ENCODE measurements at regions not wholly inside any gene's neighbourhood (a gene's known extent, or its start where the extent isn't known, plus 50 kb on each side); places are given as distances from the start of the nearest gene placed in this dataset.
"Not testable (repeated sequence)": the region's sequence is repeated elsewhere in the genome, so short reads cannot be mapped to it uniquely, and the experiment has no call there.

DNA sequence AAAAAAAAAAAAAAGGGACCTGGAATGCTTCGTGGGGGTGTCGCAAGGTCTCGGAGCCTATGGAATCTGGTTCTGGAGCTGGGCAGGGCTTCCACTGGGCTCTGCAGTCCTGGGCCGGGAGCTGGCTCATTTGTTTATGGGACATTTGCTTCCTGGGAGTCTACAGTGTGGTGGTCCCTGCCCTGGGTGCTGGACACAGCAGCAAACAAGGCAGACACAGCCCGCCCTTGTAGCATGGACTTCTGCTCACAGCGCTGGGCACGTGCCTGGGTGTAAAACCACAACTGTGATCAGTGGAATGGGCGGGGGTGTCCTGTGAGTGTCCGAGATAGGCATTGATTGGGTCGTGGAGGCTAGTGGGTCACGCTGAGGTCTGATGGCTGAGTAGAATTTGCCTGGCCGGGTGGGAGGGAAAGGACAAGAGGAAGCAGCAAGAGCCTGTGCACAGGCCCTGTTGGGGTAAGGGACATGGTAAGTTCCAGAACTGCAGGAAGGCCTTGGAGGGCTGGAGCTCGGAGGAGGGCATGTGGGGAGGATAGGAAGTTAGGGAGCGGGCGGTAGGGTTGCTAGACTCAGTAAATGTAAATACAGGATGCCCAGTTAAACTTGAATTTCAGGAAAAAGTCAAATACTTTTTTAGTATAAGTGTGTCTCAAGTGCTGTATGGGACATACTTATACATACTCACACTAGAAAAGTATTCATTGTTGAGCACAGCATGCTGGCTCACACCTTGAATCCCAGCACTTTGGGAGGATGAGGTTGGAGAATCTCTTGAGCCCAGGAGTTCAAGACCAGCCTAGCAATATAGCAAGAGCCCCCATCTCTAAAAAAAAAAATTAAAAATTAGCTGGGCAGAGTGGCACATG is 61.3 kb upstream of the PMEPA1 start:
- no peak for DNase-seq (ENCODE audit: low read depth in 2 of 2)

GRCh38 chr20:57770401-57770800 is 60.6 kb upstream of the PMEPA1 start:
- not testable (repeated sequence) for DNase-seq (ENCODE audit: low read depth in 2 of 2)

DNA sequence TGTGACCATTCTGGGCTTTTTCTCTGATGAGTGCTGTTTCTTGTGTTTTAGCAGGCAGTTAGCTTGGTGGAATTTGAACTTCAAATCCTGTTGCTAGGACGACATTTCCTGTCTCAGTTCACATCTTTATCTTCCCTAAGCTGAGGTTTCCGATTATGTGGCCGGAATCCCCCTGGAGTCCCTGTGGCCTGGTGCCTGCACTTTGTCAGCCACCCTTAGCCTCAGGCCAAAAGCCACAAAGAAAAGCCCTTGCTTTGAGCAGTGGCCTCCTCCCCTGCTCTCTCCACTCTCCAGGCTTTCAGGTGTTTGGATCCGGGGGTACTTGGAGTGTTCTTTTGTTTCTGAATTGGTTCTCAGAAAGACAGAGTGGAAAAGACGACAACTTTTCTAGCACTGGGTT is 59.9 kb upstream of the PMEPA1 start:
- DNase-seq (ENCODE audit: low read depth in 2 of 2), result no peak

DNA sequence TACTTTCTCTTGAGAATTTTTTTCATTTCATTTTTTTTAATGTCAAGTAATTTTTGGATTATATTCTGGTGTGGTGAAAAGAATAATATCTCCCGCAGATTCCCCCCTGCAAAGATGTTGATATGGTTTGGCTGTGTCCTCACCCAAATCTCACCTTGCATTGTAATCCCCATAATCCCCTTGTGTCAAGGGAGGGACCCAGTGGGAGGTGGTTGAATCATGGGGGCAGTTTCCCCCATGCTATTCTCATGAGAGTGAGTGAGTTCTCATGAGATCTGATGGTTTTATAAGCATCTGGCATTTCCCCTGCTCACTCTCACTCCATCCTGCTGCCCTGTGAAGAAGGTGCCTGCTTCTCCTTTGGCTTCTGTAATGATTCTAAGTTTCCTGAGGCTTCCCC is 58.7 kb upstream of the PMEPA1 start:
- no peak for DNase-seq (ENCODE audit: low read depth in 2 of 2)

GRCh38 chr20:57767441-57767840 is 57.6 kb upstream of the PMEPA1 start:
- no peak for DNase-seq (ENCODE audit: low read depth in 2 of 2)

DNA sequence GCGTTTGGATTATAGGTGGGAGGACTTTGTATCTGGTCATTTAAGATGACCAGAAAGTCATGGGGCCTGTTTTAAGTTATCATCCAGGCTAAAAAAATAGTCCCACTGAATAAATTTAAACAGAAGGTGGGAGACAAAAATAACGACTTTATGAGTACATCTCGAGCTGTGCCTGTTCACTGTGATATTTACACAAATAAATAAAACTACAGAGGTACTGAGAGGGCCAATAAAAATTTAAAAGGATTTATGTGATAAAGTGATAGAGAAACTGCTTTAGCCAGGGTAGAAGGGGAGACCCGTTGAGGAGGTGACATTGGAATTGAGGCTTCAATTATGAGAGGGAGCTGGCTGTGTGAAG is 53.4 kb upstream of the PMEPA1 start:
- DNase-seq (ENCODE audit: low read depth in 2 of 2), result no peak

DNA sequence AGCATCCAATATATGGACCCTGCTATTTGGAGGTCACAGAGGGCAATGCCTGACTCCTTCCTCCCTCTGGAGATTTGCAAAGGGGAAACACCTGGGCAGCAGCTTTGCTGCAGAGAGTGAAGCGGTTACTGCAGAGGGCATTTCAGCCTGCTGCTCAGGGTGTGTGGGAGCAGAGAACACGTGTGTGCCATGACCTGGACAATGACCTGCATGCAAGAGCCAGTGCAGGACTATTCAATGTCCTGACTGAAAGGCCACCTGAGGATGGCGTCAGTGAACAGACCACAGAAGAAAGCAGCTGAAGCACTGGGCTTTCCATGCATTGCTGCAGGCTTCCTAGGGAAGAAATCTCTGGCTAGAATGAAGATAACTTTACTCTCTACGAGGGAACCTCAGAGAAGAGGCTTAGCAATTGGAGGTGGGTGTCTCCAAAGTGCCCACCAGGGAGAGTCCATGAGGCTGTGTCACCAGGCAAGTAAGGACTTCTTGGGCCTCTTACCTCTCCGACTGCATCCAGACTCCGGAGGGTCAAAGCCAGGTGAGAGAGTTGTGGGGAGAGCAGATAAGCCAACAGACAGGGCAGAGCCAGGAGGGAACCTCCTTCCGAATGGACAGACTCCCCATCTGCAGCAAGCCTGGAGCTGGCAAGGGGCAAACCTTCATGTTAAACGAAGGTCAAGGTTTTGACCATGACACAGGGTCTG is 52.9 kb upstream of the PMEPA1 start:
- no peak for DNase-seq (ENCODE audit: low read depth in 2 of 2)

DNA sequence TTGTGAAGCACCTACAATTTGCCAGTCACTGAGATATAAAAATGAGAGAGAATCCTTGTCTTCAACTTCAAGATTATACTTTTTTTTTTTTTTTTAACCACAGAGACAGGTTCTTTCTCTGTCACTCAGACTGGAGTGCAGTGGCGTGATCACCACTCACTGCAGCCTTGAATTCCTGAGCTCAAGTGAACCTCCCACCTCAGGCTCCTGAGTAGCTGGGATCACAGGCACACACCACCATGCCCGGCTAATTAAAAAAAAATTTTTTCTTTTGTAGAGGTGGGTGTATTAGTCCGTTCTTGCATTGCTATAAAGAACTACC is 51.6 kb upstream of the PMEPA1 start:
- DNase-seq (ENCODE audit: low read depth in 2 of 2), result no peak

GRCh38 chr20:57760698-57761412 is 51.0 kb upstream of the PMEPA1 start:
- no peak for DNase-seq (ENCODE audit: low read depth in 2 of 2)

GRCh38 chr20:57759724-57760123 is 49.9 kb upstream of the PMEPA1 start:
- no peak for DNase-seq (ENCODE audit: low read depth in 2 of 2)

Measured in stimulated activated CD8-positive, alpha-beta memory T cell treated with anti-CD3 and anti-CD28 coated beads, Interleukin-15, amount 100 ng/mL, for 48 hours (primary cell).